Neural cell (in vitro differentiated cells): ENCODE measurements at regions not wholly inside any gene's neighbourhood (a gene's known extent, or its start where the extent isn't known, plus 50 kb on each side); places are given as distances from the start of the nearest gene placed in this dataset.

Experiments
- H2AFZ ChIP-seq: fragments of 200-600, 300-800 bp; sonication (generic), shearing (Covaris generic); 2 replicates; pipeline ENCODE4 v1.6.0; 2014; ENCODE audit warnings: low read depth, mild to moderate bottlenecking, antibody characterized with exemption, low read length, moderate library complexity
- H3F3A ChIP-seq: fragments of 200-600 bp; shearing (Covaris generic); 2 replicates; pipeline ENCODE4 v1.6.1; 2016; ENCODE audit warnings: mild to moderate bottlenecking, moderate library complexity, mixed read lengths, antibody characterized with exemption, low read length; ENCODE audit not compliant: insufficient read depth, poor library complexity, severe bottlenecking
- H3K27ac ChIP-seq: fragments of 200-600, 300-800 bp; sonication (generic), shearing (Covaris generic); 2 replicates; pipeline ENCODE4 v1.5.1; 2014; ENCODE audit warnings: mild to moderate bottlenecking, low read length, moderate library complexity
- H3K27me3 ChIP-seq: fragments of 300-800, 200-600 bp; sonication (generic), shearing (Covaris generic); 2 replicates; pipeline ENCODE4 v1.6.0; 2014; ENCODE audit warnings: mild to moderate bottlenecking, low read depth, low read length, moderate library complexity; ENCODE audit not compliant: insufficient read depth
- H3K36me3 ChIP-seq: fragments of 300-800, 200-600 bp; sonication (generic), shearing (Covaris generic); 2 replicates; pipeline ENCODE4 v1.5.1; 2014; ENCODE audit warnings: mild to moderate bottlenecking, antibody characterized with exemption, low read length, moderate library complexity; ENCODE audit not compliant: insufficient read depth
- H3K4me2 ChIP-seq: fragments of 300-800, 200-600 bp; sonication (generic), shearing (Covaris generic); 2 replicates; pipeline ENCODE4 v1.6.0; 2014; ENCODE audit warnings: mild to moderate bottlenecking, low read length
- H3K4me3 ChIP-seq: fragments of 300-800, 200-600 bp; sonication (generic), shearing (Covaris generic); 2 replicates; pipeline ENCODE4 v1.5.1; 2014; ENCODE audit warnings: mild to moderate bottlenecking, low read length, moderate library complexity
- H3K79me2 ChIP-seq: fragments of 200-600 bp; shearing (Covaris generic); replicated peaks from 2 replicates; pipeline ENCODE4 v1.6.0; 2014; ENCODE audit warnings: mild to moderate bottlenecking, low read length, moderate library complexity; ENCODE audit not compliant: insufficient read depth
- H3K9ac ChIP-seq: fragments of 300-800, 200-600 bp; sonication (generic), shearing (Covaris generic); 2 replicates; pipeline ENCODE4 v1.6.1; 2016; ENCODE audit warnings: mild to moderate bottlenecking, low read length, mixed read lengths
- H3K9me2 ChIP-seq: fragments of 200-600 bp; shearing (Covaris generic); 2 replicates; pipeline ENCODE4 v1.6.1; 2016; ENCODE audit warnings: mild to moderate bottlenecking, low read length, mixed read lengths; ENCODE audit not compliant: insufficient read depth
- H3K9me3 ChIP-seq: fragments of 200-600, 300-800 bp; sonication (generic), shearing (Covaris generic); 2 replicates; pipeline ENCODE4 v1.6.1; 2016; ENCODE audit warnings: mild to moderate bottlenecking, mixed run types, low read length, moderate library complexity, mixed read lengths
- H4K20me1 ChIP-seq: fragments of 200-600 bp; shearing (Covaris generic); 2 replicates; pipeline ENCODE4 v1.6.1; 2016; ENCODE audit warnings: mild to moderate bottlenecking, mixed run types; ENCODE audit not compliant: insufficient read depth
- CTCF ChIP-seq: fragments of 450-650 bp; IDR thresholded peaks from 2 replicates; pipeline ENCODE4 v1.5.1; 2014; ENCODE audit warnings: antibody characterized with exemption, mild to moderate bottlenecking, moderate library complexity; ENCODE audit not compliant: poor library complexity, severe bottlenecking
- EP300 ChIP-seq: fragments of 450-650 bp; conservative IDR thresholded peaks from 2 replicates; pipeline ENCODE4 v1.6.1; 2014; ENCODE audit warnings: antibody characterized with exemption, mild to moderate bottlenecking, moderate library complexity; ENCODE audit not compliant: poor library complexity, severe bottlenecking
- POLR2AphosphoS5 ChIP-seq: IDR thresholded peaks from 2 replicates; pipeline ENCODE4 v1.6.1; 2012
- RAD21 ChIP-seq: fragments of 450-650 bp; conservative IDR thresholded peaks from 2 replicates; pipeline ENCODE4 v1.6.1; 2014; ENCODE audit warnings: antibody characterized with exemption, mild to moderate bottlenecking, moderate library complexity
- REST ChIP-seq: IDR thresholded peaks from 2 replicates; pipeline ENCODE4 v1.6.1; 2012; ENCODE audit warnings: borderline replicate concordance
- SMC3 ChIP-seq: fragments of 450-650 bp; conservative IDR thresholded peaks from 2 replicates; pipeline ENCODE4 v1.6.1; 2014; ENCODE audit warnings: antibody characterized with exemption, mild to moderate bottlenecking, moderate library complexity; ENCODE audit not compliant: poor library complexity

DNA sequence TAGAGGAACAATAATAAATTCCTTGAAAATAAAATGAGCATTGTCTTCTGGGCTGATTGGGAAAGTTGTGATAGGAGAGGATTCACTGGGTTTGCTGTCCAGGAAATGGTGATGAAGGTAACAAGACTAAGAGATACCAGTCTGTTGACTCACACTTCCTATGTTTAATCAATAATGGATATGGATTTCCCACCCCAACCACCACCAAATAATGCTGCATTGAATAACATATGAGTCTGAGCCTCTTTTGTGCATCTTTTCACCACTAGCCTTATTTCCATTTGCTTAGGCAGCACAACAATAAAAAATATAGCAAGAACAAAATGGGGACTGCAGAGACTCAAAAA is 120.2 kb upstream of the NFIB start:
- Histone ChIP-seq H3K9me3 (no peaks in the 10 kb centered on the region), H3K36me3 (no peaks in the 10 kb centered on the region), H3K79me2 (no peaks in the 10 kb centered on the region), H3K27me3 (no peaks in the 10 kb centered on the region), H3K27ac (no peak overlapping the region), H3K4me3 (no peak overlapping the region), H3F3A (no peaks in the 10 kb centered on the region), H2AFZ (no peak overlapping the region), H3K9ac (no peak overlapping the region), H3K9me2 (no peaks in the 10 kb centered on the region), H4K20me1 (no peaks in the 10 kb centered on the region), H3K4me2 (no peak overlapping the region)
- TF ChIP-seq RAD21 (peak; percentile 6), POLR2AphosphoS5 (no peak), CTCF (peak; percentile 0), SMC3 (peak; percentile 10)

DNA sequence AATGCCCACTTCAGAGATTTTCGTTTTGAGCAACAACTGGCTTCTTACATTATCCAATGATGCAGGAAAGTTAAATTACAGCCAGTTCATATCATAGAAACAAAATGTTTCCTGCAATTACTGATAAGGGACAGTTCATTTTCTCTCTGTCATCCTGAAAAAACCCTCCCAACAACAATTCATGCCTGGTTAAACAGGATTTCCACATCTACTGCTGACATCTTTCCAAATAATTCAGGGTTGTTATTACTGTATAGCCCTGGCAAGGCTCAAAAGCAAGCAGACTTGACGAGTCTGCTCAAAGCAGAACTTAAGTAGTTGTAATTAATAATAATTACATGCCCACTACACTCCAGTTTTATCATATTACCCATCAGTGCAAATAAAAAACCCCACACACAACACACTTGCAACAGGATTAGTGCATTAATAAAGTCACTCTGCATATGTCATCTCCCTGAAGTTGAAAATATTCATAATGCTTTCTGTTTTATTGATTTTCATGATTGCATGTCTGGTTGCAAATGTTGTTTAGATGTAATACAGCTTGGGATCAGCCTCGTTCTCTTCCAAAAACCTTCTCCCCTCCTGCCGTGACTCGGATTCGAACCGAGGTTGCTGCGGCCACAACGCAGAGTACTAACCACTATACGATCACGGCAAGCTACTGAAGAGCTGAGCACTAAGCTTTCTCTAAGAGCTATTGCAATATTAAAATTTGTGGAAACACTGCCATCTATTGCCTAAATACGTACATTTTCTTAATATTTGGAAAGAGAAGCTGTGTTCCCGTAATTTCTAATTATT is 119.6 kb upstream of the NFIB start:
- no peak overlapping the region for H3K4me2 ChIP-seq
- H2AFZ ChIP-seq = no peak overlapping the region
- TF ChIP-seq REST (no peak), RAD21 (peak; percentile 73), SMC3 (peak; percentile 75), CTCF (peak; percentile 70), EP300 (no peak)
- no peaks in the 10 kb centered on the region for H3K9me2 ChIP-seq
- H3K9ac ChIP-seq = no peak overlapping the region
- H3K79me2 ChIP-seq = no peaks in the 10 kb centered on the region
- H3K4me3 ChIP-seq = no peak overlapping the region
- no peaks in the 10 kb centered on the region for H3F3A ChIP-seq
- no peaks in the 10 kb centered on the region for H4K20me1 ChIP-seq
- no peaks in the 10 kb centered on the region for H3K36me3 ChIP-seq
- H3K27ac ChIP-seq = no peak overlapping the region
- H3K9me3 ChIP-seq = no peaks in the 10 kb centered on the region
- no peaks in the 10 kb centered on the region for H3K27me3 ChIP-seq
